DMS53 (cell line): ENCODE measurements at regions not wholly inside any gene's neighbourhood (a gene's known extent, or its start where the extent isn't known, plus 50 kb on each side); places are given as distances from the start of the nearest gene placed in this dataset.

Experiments used
- DNase-seq: peaks from one replicate; lab custom pipeline; 2025; lab: John Stamatoyannopoulos, UW

- no peak for DNase-seq
These were observed 137.1 kb downstream of the ADAMTS15 start for GRCh38 chr11:130585545-130585944.

GRCh38 chr11:130587658-130588057, 139.2 kb downstream of the ADAMTS15 start:
- no peak for DNase-seq

- DNase-seq, result no peak
These were observed 140.0 kb downstream of the ADAMTS15 start for GRCh38 chr11:130588471-130588870.

GRCh38 chr11:130592056-130592455, 143.6 kb downstream of the ADAMTS15 start:
- DNase-seq, result no peak

GRCh38 chr11:130593064-130593463, 144.6 kb downstream of the ADAMTS15 start:
- DNase-seq, result no peak

- DNase-seq, result no peak
These were observed 150.0 kb downstream of the ADAMTS15 start for GRCh38 chr11:130598433-130598832.

GRCh38 chr11:130599073-130599654, 150.7 kb downstream of the ADAMTS15 start:
- DNase-seq, result no peak

- no peak for DNase-seq
These were observed 151.7 kb downstream of the ADAMTS15 start for GRCh38 chr11:130600139-130600538.

GRCh38 chr11:130600616-130601015, 152.2 kb downstream of the ADAMTS15 start:
- no peak for DNase-seq

- no peak for DNase-seq
These were observed 152.7 kb downstream of the ADAMTS15 start for GRCh38 chr11:130601141-130601540.

GRCh38 chr11:130601764-130602460, 153.5 kb downstream of the ADAMTS15 start:
- DNase-seq, result no peak

GRCh38 chr11:130602641-130603334, 154.3 kb downstream of the ADAMTS15 start:
- no peak for DNase-seq

GRCh38 chr11:130603335-130603906, 155.0 kb downstream of the ADAMTS15 start:
- DNase-seq, result no peak

- no peak for DNase-seq
These were observed 156.2 kb downstream of the ADAMTS15 start for GRCh38 chr11:130604606-130605005.

GRCh38 chr11:130606178-130606577, 157.7 kb downstream of the ADAMTS15 start:
- DNase-seq, result no peak

- DNase-seq, result no peak
These were observed 158.5 kb downstream of the ADAMTS15 start for GRCh38 chr11:130606781-130607511.

GRCh38 chr11:130608287-130608686, 159.8 kb downstream of the ADAMTS15 start:
- DNase-seq, result no peak

- no peak for DNase-seq
These were observed 160.9 kb downstream of the ADAMTS15 start for GRCh38 chr11:130609121-130610035.

GRCh38 chr11:130611791-130612251, 163.4 kb downstream of the ADAMTS15 start:
- DNase-seq, result no peak

GRCh38 chr11:130612291-130612851, 163.9 kb downstream of the ADAMTS15 start:
- DNase-seq, result no peak

- no peak for DNase-seq
These were observed 165.0 kb downstream of the ADAMTS15 start for GRCh38 chr11:130613396-130613795.
